ENCODE measurements at regions not wholly inside any gene's neighbourhood (a gene's known extent, or its start where the extent isn't known, plus 50 kb on each side); places are given as distances from the start of the nearest gene placed in this dataset.

DNA sequence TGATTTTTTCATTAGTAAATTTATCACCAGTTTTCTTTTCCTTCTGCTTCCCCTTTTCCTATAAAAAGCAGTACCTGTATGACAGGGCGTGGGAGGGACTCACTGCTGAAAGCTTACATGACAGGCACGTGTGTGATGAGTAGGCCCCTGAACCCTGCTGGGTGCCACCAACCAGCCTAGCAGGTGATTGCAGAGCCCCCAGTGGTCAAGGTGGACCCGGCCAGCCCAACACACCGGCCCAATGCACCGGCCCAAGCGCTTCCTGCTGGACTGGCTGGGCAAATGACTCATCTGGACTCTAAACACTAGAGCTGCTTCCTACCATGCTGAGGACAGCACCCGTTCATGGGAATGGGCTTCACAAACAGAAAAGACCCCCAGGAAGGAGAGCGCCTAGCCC is 89.8 kb upstream of the TMEM72 start:
- TF ChIP-seq, protein P1, sequence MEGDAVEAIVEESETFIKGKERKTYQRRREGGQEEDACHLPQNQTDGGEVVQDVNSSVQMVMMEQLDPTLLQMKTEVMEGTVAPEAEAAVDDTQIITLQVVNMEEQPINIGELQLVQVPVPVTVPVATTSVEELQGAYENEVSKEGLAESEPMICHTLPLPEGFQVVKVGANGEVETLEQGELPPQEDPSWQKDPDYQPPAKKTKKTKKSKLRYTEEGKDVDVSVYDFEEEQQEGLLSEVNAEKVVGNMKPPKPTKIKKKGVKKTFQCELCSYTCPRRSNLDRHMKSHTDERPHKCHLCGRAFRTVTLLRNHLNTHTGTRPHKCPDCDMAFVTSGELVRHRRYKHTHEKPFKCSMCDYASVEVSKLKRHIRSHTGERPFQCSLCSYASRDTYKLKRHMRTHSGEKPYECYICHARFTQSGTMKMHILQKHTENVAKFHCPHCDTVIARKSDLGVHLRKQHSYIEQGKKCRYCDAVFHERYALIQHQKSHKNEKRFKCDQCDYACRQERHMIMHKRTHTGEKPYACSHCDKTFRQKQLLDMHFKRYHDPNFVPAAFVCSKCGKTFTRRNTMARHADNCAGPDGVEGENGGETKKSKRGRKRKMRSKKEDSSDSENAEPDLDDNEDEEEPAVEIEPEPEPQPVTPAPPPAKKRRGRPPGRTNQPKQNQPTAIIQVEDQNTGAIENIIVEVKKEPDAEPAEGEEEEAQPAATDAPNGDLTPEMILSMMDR (IDR thresholded peaks at IDR 0.05): no peak
- TF ChIP-seq EZH2 (IDR thresholded peaks at IDR 0.05; ENCODE audit: borderline replicate concordance, insufficient read depth, low read depth, low read length, poor library complexity, severe bottlenecking): no peak

Measured in B cell (primary cell).